HCT116 (cell line): ENCODE measurements at regions not wholly inside any gene's neighbourhood (a gene's known extent, or its start where the extent isn't known, plus 50 kb on each side); places are given as distances from the start of the nearest gene placed in this dataset.

Experiments used
- ATAC-seq: fragments of 200-7000 bp; cut with Tn5 transposase; 2 replicates; pipeline ENCODE4 v1.9.1; 2020; ENCODE audit warnings: mild to moderate bottlenecking, moderate library complexity
- BruUV-seq: library from RNA; stranded (reverse); fragments of 400-500 nt; replicated peaks from 2 replicates; lab custom pipeline; 2021; lab: Mats Ljungman, UMichigan
- CTCF ChIA-PET: fragments of 300-600 bp; sonication (Branson Sonifier 250); formaldehyde crosslinking; loops from one replicate; lab custom pipeline; 2021; ENCODE audit warnings: antibody characterized with exemption; lab: Charles Lee
- POLR2A ChIA-PET: fragments of 300-600, 350-600 bp; sonication (Branson Sonifier 250); formaldehyde crosslinking; loops from one replicate; lab custom pipeline; 2021; ENCODE audit warnings: antibody characterized with exemption; lab: Charles Lee
- RAD21 ChIA-PET, 2 experiments: fragments of 300-600 bp; sonication (Branson Sonifier 250); formaldehyde crosslinking; loops; one replicate each; lab custom pipeline; 2023; ENCODE audit warnings: low total read pairs in 2 of 2; ENCODE audit not compliant: uncharacterized antibody in 2 of 2, unreplicated experiment in 2 of 2, low non-redundant PET in 1 of 2; lab: Charles Lee
- DNase-seq: peaks from one replicate; pipeline ENCODE4 v3.0.0-alpha.2; 2010; ENCODE audit warnings: low read depth, low spot score
- H2AFZ ChIP-seq: fragments of 200-600 bp; shearing (Covaris generic), sonication (generic); 2 replicates; pipeline ENCODE4 v1.6.1; 2017; ENCODE audit warnings: low read depth, mixed run types, mixed read lengths, antibody characterized with exemption, low read length; ENCODE audit not compliant: poor library complexity, severe bottlenecking
- H3K27ac ChIP-seq: 2 replicates; pipeline ENCODE4 v1.5.1; 2012; ENCODE audit warnings: low read depth, low read length
- H3K27me3 ChIP-seq: fragments of 200-600 bp; sonication (generic); 2 replicates; pipeline ENCODE4 v1.6.1; 2016; ENCODE audit warnings: mixed run types, low read length, mixed read lengths; ENCODE audit not compliant: insufficient read depth
- H3K36me3 ChIP-seq, 2 experiments: fragments of 200-500 bp in 1 of 2; fragments of 200-600 bp in 1 of 2; sonication (Bioruptor generic) in 1 of 2; sonication (generic) in 1 of 2; 2 replicates each; pipeline versions ENCODE4 v1.5.1 to v1.6.1; 2014 to 2016; ENCODE audit warnings: low read length in 2 of 2, inconsistent platforms in 1 of 2, mixed read lengths in 1 of 2, mixed run types in 1 of 2; ENCODE audit not compliant: insufficient read depth in 2 of 2, control insufficient read depth in 1 of 2
- H3K4me1 ChIP-seq, 2 experiments: fragments of 200-600 bp in 1 of 2; sonication (generic) in 1 of 2; 2 replicates each; pipeline versions ENCODE4 v1.5.1 to v1.6.1; 2012 to 2017; ENCODE audit warnings: low read length in 2 of 2, inconsistent platforms in 1 of 2, mild to moderate bottlenecking in 1 of 2, mixed read lengths in 1 of 2, mixed run types in 1 of 2, moderate library complexity in 1 of 2; ENCODE audit not compliant: insufficient read depth in 2 of 2, control insufficient read depth in 1 of 2
- H3K4me2 ChIP-seq: fragments of 200-600 bp; sonication (generic); 2 replicates; pipeline ENCODE4 v1.6.1; 2017; ENCODE audit warnings: mixed run types, low read length, mixed read lengths
- H3K4me3 ChIP-seq, 2 experiments: fragments of 200-600 bp in 1 of 2; sonication (generic) in 1 of 2; replicated peaks in 1 of 2; 2 replicates each; pipeline ENCODE4 v1.5.1; 2011 to 2016; ENCODE audit warnings: low read length in 2 of 2, control low read depth in 1 of 2, low read depth in 1 of 2, mild to moderate bottlenecking in 1 of 2, mixed read lengths in 1 of 2, mixed run types in 1 of 2
- H3K79me2 ChIP-seq: fragments of 200-600 bp; sonication (generic); 2 replicates; pipeline ENCODE4 v1.6.1; 2017; ENCODE audit warnings: mild to moderate bottlenecking, mixed run types, low read length, moderate library complexity, mixed read lengths; ENCODE audit not compliant: insufficient read depth
- H3K9ac ChIP-seq: fragments of 200-600 bp; sonication (generic); 2 replicates; pipeline ENCODE4 v1.6.1; 2016; ENCODE audit warnings: low read length, mixed read lengths
- H3K9me2 ChIP-seq: fragments of 200-600 bp; sonication (generic), shearing (Covaris generic); 2 replicates; pipeline ENCODE4 v1.6.1; 2017; ENCODE audit warnings: mixed run types, mild to moderate bottlenecking, moderate library complexity; ENCODE audit not compliant: insufficient read depth
- H3K9me3 ChIP-seq, 2 experiments: fragments of 200-500 bp in 1 of 2; fragments of 200-600 bp in 1 of 2; sonication (Bioruptor generic) in 1 of 2; sonication (generic) in 1 of 2; 2 replicates each; pipeline ENCODE4 v1.6.1; 2014 to 2017; ENCODE audit warnings: low read length in 2 of 2, mixed read lengths in 2 of 2, inconsistent platforms in 1 of 2, low read depth in 1 of 2, mild to moderate bottlenecking in 1 of 2, mixed run types in 1 of 2, moderate library complexity in 1 of 2; ENCODE audit not compliant: control insufficient read depth in 1 of 2, insufficient read depth in 1 of 2
- H4K20me1 ChIP-seq: fragments of 200-600 bp; sonication (generic), shearing (Covaris generic); 2 replicates; pipeline ENCODE4 v1.6.1; 2017; ENCODE audit warnings: mixed run types, mild to moderate bottlenecking, moderate library complexity; ENCODE audit not compliant: insufficient read depth
- CBX3 ChIP-seq: IDR thresholded peaks from 2 replicates; pipeline ENCODE4 v1.6.1; 2012; ENCODE audit warnings: low read depth
- CEBPB ChIP-seq: IDR thresholded peaks from 2 replicates; pipeline ENCODE4 v1.6.1; 2012; ENCODE audit warnings: low read depth
- EGR1 ChIP-seq: IDR thresholded peaks from 2 replicates; pipeline ENCODE4 v1.6.1; 2012; ENCODE audit warnings: low read depth
- TCF7L2 ChIP-seq: IDR thresholded peaks from 2 replicates; pipeline ENCODE4 v1.7.0; 2011; ENCODE audit warnings: borderline replicate concordance, inconsistent platforms; ENCODE audit not compliant: insufficient read depth, insufficient read length; ENCODE audit errors: extremely low read depth
- YY1 ChIP-seq: IDR thresholded peaks from 2 replicates; pipeline ENCODE4 v1.6.1; 2011; ENCODE audit warnings: low read length, low read depth, moderate library complexity, mild to moderate bottlenecking; ENCODE audit not compliant: insufficient replicate concordance; ENCODE audit errors: extremely low read depth
- ZBTB33 ChIP-seq: IDR thresholded peaks from 2 replicates; pipeline ENCODE4 v1.6.1; 2011; ENCODE audit warnings: mild to moderate bottlenecking, low read length, moderate library complexity; ENCODE audit not compliant: insufficient replicate concordance; ENCODE audit errors: extremely low read depth
- intact Hi-C: fragments of 100-400 bp; cut with micrococcal nuclease; formaldehyde crosslinking; loops from 2 replicates; pipeline ENCODE4 v1.10.0; 2022
- TF ChIP-seq, protein P1 (sequence below): IDR thresholded peaks from 2 replicates; pipeline ENCODE4 v1.6.1; 2012

- Histone ChIP-seq H3K36me3 (no peaks in the 10 kb centered on the region), H3K9me3 (no peaks in the 10 kb centered on the region), H3K27me3 (peaks cover 64% of the 10 kb centered on the region), H3K9me2 (no peaks in the 10 kb centered on the region), H3K27ac (no peak overlapping the region), H3K4me3 (no peak overlapping the region), H3K4me1 (no peaks in the 10 kb centered on the region), H3K4me2 (no peak overlapping the region), H4K20me1 (no peaks in the 10 kb centered on the region), H3K9ac (no peak overlapping the region), H2AFZ (no peak overlapping the region), H3K79me2 (no peaks in the 10 kb centered on the region)
- no TSS peak for BruUV-seq
- intact Hi-C loops, result no loop called here
- no peak for TF ChIP-seq YY1
- no peak for TF ChIP-seq TCF7L2
- TF ChIP-seq EGR1, result no peak
- ChIA-PET RAD21 (no interaction called here), POLR2A (no interaction called here), CTCF (interaction anchor here (1.1 kb wide), 1 partner anchor 41 kb away, joined by 3 read pairs; no protein-coding TSS in a partner anchor)
- ATAC-seq (no peak), DNase-seq (no peak)
Measured at GRCh38 chr22:22384267-22384666, 124.3 kb downstream of the ZNF280B start.

GRCh38 chr22:22384668-22385244, 123.8 kb downstream of the ZNF280B start:
- H3K9ac ChIP-seq, result no peak overlapping the region
- H2AFZ ChIP-seq, result no peak overlapping the region
- H3K9me3 ChIP-seq, result no peaks in the 10 kb centered on the region
- no peak overlapping the region for H3K27ac ChIP-seq
- BruUV-seq, result no TSS peak
- TF ChIP-seq, protein P1, sequence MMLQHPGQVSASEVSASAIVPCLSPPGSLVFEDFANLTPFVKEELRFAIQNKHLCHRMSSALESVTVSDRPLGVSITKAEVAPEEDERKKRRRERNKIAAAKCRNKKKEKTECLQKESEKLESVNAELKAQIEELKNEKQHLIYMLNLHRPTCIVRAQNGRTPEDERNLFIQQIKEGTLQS, result no peak
- TF ChIP-seq ZBTB33, result no peak
- TF ChIP-seq EGR1, result no peak
- no peak for TF ChIP-seq CBX3
- TF ChIP-seq CEBPB, result no peak
- no peak for ATAC-seq
- ChIA-PET POLR2A (no interaction called here), RAD21 (no interaction called here), CTCF (interaction anchor here (1.1 kb wide), 1 partner anchor 42 kb away, joined by 3 read pairs; no protein-coding TSS in a partner anchor)
- H3K4me3 ChIP-seq, result no peak overlapping the region
- peaks cover 60% of the 10 kb centered on the region for H3K27me3 ChIP-seq
- no peaks in the 10 kb centered on the region for H3K9me2 ChIP-seq
- H3K4me2 ChIP-seq, result no peak overlapping the region
- intact Hi-C loops, result no loop called here
- H3K79me2 ChIP-seq, result no peaks in the 10 kb centered on the region
- H3K36me3 ChIP-seq, result no peaks in the 10 kb centered on the region
- no peaks in the 10 kb centered on the region for H4K20me1 ChIP-seq
- DNase-seq, result no peak
- H3K4me1 ChIP-seq, result no peaks in the 10 kb centered on the region
